Prostate gland (tissue), 2 donors: ENCODE measurements at regions not wholly inside any gene's neighbourhood (a gene's known extent, or its start where the extent isn't known, plus 50 kb on each side); places are given as distances from the start of the nearest gene placed in this dataset.

Experiments used
- DNase-seq: peaks from one replicate; pipeline ENCODE4 v3.0.0-alpha.2; 2019; ENCODE audit warnings: low spot score
- H3K27ac ChIP-seq, 2 donors: fragments of 200-600 bp; sonication (generic); 2 replicates each; pipeline ENCODE4 v1.5.1; 2017 to 2019
- H3K27me3 ChIP-seq: fragments of 200-600 bp; sonication (generic); replicated peaks from 2 replicates; pipeline ENCODE4 v1.5.1; 2019; ENCODE audit not compliant: insufficient read depth
- H3K36me3 ChIP-seq, 2 donors: fragments of 200-600 bp; sonication (generic); 1 replicate in 1 of 2; 2 replicates in 1 of 2; pipeline versions ENCODE4 v1.5.1 to v1.8.1; 2017 to 2019
- H3K4me1 ChIP-seq: fragments of 200-600 bp; sonication (generic); replicated peaks from 2 replicates; pipeline ENCODE4 v1.5.1; 2019
- H3K4me3 ChIP-seq, 2 donors: fragments of 200-600 bp; sonication (generic); 2 replicates each; pipeline ENCODE4 v1.5.1; 2017 to 2019
- H3K9me3 ChIP-seq: fragments of 200-600 bp; sonication (generic); 2 replicates; pipeline ENCODE4 v1.5.1; 2017
- CTCF ChIP-seq, 4 experiments: fragments of 200-600 bp in 2 of 4; fragments of 450-650 bp in 2 of 4; sonication (generic) in 2 of 4; IDR thresholded peaks; 1 replicate in 3 of 4; 2 replicates in 1 of 4; pipeline ENCODE4 v1.5.1; 2016 to 2019; ENCODE audit warnings: antibody characterized with exemption in 4 of 4, mild to moderate bottlenecking in 2 of 4, moderate library complexity in 2 of 4
- POLR2A ChIP-seq: fragments of 450-650 bp; IDR thresholded peaks from one replicate; pipeline ENCODE4 v1.6.1; 2016; ENCODE audit warnings: antibody characterized with exemption, mild to moderate bottlenecking
- POLR2AphosphoS5 ChIP-seq: sonication (generic); formaldehyde crosslinking; IDR thresholded peaks from one replicate; pipeline ENCODE4 v1.6.1; 2017; ENCODE audit warnings: antibody characterized with exemption
- WGBS: methylation state at CpG from one replicate; pipeline ENCODE4 v1.1.5; 2018; 5-methylcytosine and 5-hydroxymethylcytosine counted together
- intact Hi-C: fragments of 100-400 bp; cut with DNase I; formaldehyde crosslinking; loops from one replicate; pipeline ENCODE4 v1.14.2; 2022

GRCh38 chr3:11949351-11949750, 54.8 kb upstream of the SYN2 start:
- H3K4me3 ChIP-seq, result no peak overlapping the region
- H3K27me3 ChIP-seq, result no peaks in the 10 kb centered on the region
- H3K9me3 ChIP-seq, result no peaks in the 10 kb centered on the region
- H3K27ac ChIP-seq, result no peak overlapping the region
- H3K4me1 ChIP-seq, result no peaks in the 10 kb centered on the region
- 92% methylated on average over 3 of the region's 3 CpGs for WGBS
- no peaks in the 10 kb centered on the region for H3K36me3 ChIP-seq
- intact Hi-C loops, result no loop called here
- TF ChIP-seq CTCF (IDR thresholded peaks at IDR 0.05) (no peak), POLR2AphosphoS5 (no peak), POLR2A (no peak)
- no peak for DNase-seq

DNA sequence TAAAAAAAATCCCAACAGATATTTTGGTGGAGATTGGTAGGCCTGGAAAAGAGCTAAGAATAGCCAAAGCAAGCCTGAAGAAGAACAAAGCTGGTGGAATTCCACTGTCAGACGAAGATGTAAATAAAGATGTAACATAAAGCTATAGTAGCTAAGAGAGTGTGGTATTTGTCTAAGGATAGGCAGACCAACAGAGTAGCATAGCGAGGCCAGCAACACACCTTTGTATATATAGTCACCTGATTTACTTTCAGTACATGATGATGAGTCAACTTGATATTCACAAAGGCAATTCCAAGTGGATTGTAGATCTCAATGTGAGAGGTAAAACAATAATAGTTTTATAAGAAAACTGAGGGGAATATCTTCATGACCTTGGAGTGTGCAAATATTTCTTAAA, 53.6 kb upstream of the SYN2 start:
- no peak for DNase-seq
- Histone ChIP-seq H3K36me3 (no peaks in the 10 kb centered on the region), H3K27ac (no peak overlapping the region), H3K27me3 (no peaks in the 10 kb centered on the region), H3K4me1 (no peaks in the 10 kb centered on the region), H3K4me3 (no peak overlapping the region), H3K9me3 (no peaks in the 10 kb centered on the region)
- intact Hi-C loops, result no loop called here
- no peak for TF ChIP-seq POLR2A
- no peak for TF ChIP-seq CTCF (IDR thresholded peaks at IDR 0.05)
- no peak for TF ChIP-seq POLR2AphosphoS5
- WGBS, result 42% methylated on average over 2 of the region's 2 CpGs

- intact Hi-C loops, result no loop called here
- no peak overlapping the region for H3K27ac ChIP-seq
- WGBS, result 41% methylated on average over 4 of the region's 4 CpGs
- no peak for TF ChIP-seq CTCF (IDR thresholded peaks at IDR 0.05)
- TF ChIP-seq POLR2AphosphoS5, result no peak
- no peaks in the 10 kb centered on the region for H3K4me1 ChIP-seq
- no peaks in the 10 kb centered on the region for H3K9me3 ChIP-seq
- no peaks in the 10 kb centered on the region for H3K36me3 ChIP-seq
- H3K4me3 ChIP-seq, result no peak overlapping the region
- no peaks in the 10 kb centered on the region for H3K27me3 ChIP-seq
- DNase-seq, result no peak
These were observed 50.8 kb upstream of the SYN2 start for GRCh38 chr3:11953350-11953749.

- Histone ChIP-seq H3K4me3 (no peak overlapping the region), H3K27ac (no peak overlapping the region), H3K36me3 (no peaks in the 10 kb centered on the region), H3K4me1 (no peaks in the 10 kb centered on the region), H3K27me3 (no peaks in the 10 kb centered on the region), H3K9me3 (no peaks in the 10 kb centered on the region)
- DNase-seq, result no peak
- TF ChIP-seq POLR2AphosphoS5, result no peak
- TF ChIP-seq POLR2A, result no peak
- no peak for TF ChIP-seq CTCF (IDR thresholded peaks at IDR 0.05)
- intact Hi-C loops, result no loop called here
- WGBS, result 40% methylated on average over 6 of the region's 6 CpGs
These were observed 50.4 kb upstream of the SYN2 start for GRCh38 chr3:11953778-11954177.

DNA sequence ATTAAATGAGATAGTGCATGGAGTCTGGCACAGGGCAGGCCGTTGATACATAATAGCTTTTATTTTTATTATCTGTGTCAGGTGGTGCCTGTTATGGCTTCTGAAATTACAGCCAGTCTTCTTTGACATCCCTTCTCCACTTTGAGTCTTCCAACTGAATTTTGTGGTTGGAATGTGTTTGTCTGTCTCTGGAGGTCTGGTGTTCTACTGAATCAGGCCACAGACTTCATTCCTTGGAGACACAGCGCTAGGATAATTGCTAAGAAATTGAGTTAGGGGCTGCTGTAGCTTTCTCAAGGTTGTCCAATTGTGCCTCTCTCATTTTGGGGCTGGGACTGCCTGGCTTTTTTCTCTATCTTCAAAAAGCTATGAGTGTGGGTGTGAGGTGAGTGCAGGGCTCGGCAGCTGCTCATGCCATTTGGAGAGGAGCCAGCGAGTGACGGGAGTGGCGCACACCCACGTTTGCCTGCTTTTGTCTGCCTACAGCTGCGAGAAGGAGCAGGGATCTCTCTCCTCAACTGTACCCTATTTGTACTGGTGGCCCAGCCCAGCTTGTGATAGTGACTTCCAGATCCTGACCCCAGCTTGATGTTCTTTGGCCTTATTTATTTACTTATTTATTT, 49.8 kb upstream of the SYN2 start:
- no peaks in the 10 kb centered on the region for H3K27me3 ChIP-seq
- 39% methylated on average over 8 of the region's 8 CpGs for WGBS
- H3K9me3 ChIP-seq, result no peaks in the 10 kb centered on the region
- H3K4me3 ChIP-seq, result no peak overlapping the region
- H3K4me1 ChIP-seq, result no peaks in the 10 kb centered on the region
- no peak overlapping the region for H3K27ac ChIP-seq
- intact Hi-C loops, result no loop called here
- no peak for DNase-seq
- no peaks in the 10 kb centered on the region for H3K36me3 ChIP-seq
- TF ChIP-seq CTCF (IDR thresholded peaks at IDR 0.05), result no peak
- TF ChIP-seq POLR2AphosphoS5, result no peak
- TF ChIP-seq POLR2A, result no peak
